ENCODE measurements at regions not wholly inside any gene's neighbourhood (a gene's known extent, or its start where the extent isn't known, plus 50 kb on each side); places are given as distances from the start of the nearest gene placed in this dataset.

DNA sequence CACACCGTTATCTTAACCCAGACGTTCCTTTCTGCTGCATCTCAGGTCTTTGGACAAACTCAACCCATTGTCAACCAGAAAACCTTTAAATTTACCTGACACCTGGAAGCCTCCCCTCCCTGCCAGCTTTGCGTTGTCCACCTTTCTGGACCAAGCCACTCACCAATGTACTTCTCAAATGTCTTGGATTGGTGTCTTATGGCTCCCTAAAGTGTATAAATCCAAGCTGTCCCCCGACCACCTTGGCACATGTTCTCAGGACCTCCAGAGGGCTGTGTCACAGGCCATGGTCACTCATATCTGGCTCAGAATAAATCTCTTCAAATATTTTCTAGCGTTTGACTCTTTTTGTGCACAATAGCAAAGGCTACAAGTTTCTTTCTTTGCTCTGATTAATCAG, 250.0 kb downstream of the DLL1 start:
- no peak overlapping the region for H3K27ac ChIP-seq (ENCODE audit: low read depth, low read length)
- 70% methylated on average over 5 of the region's 5 CpGs; no CpG with 5 or more reads in 1 of the 2 experiments for WGBS, 2 experiments (ENCODE audit: extremely low coverage in 1 of 2, insufficient coverage in 1 of 2, insufficient read length in 1 of 2, insufficient replicate concordance in 2 of 2, low coverage in 1 of 2, low lambda C conversion rate in 2 of 2, missing lambda C conversion rate in 1 of 2)
- POLR2A ChIA-PET (ENCODE audit: partially characterized antibody): no interaction called here
- no peak for FAIRE-seq
- no peak overlapping the region for H2BK15ac ChIP-seq (ENCODE audit: low read length)
- peak overlapping the region; percentile 7 to 24; a peak in 1 of 4 replicates for H3K4me2 ChIP-seq (ENCODE audit: insufficient read depth in 1 of 2, low read depth in 2 of 2, low read length in 2 of 2)
- H2BK20ac ChIP-seq (ENCODE audit: low read length): no peak overlapping the region
- H3K23me2 ChIP-seq (ENCODE audit: low read depth, low read length): no peaks in the 10 kb centered on the region
- TF ChIP-seq PHF8 (conservative IDR thresholded peaks at IDR 0.05; ENCODE audit: low read depth, low read length) (no peak), NRF1 (IDR thresholded peaks at IDR 0.05; ENCODE audit: low read depth, low read length) (no peak), SP1 (IDR thresholded peaks at IDR 0.05; ENCODE audit: low read depth, low read length) (no peak), CBX8 (IDR thresholded peaks at IDR 0.05; ENCODE audit: borderline replicate concordance, low read depth, low read length) (no peak), MAFK (IDR thresholded peaks at IDR 0.05; ENCODE audit: low read depth, low read length) (no peak), CBX5 (IDR thresholded peaks at IDR 0.05; ENCODE audit: low read depth, low read length) (no peak), BACH1 (IDR thresholded peaks at IDR 0.05; ENCODE audit: low read length) (no peak), NANOG (IDR thresholded peaks at IDR 0.05; ENCODE audit: insufficient read depth, low read depth, low read length, poor library complexity, severe bottlenecking) (no peak)
- TF ChIP-seq, protein P1, sequence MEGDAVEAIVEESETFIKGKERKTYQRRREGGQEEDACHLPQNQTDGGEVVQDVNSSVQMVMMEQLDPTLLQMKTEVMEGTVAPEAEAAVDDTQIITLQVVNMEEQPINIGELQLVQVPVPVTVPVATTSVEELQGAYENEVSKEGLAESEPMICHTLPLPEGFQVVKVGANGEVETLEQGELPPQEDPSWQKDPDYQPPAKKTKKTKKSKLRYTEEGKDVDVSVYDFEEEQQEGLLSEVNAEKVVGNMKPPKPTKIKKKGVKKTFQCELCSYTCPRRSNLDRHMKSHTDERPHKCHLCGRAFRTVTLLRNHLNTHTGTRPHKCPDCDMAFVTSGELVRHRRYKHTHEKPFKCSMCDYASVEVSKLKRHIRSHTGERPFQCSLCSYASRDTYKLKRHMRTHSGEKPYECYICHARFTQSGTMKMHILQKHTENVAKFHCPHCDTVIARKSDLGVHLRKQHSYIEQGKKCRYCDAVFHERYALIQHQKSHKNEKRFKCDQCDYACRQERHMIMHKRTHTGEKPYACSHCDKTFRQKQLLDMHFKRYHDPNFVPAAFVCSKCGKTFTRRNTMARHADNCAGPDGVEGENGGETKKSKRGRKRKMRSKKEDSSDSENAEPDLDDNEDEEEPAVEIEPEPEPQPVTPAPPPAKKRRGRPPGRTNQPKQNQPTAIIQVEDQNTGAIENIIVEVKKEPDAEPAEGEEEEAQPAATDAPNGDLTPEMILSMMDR (IDR thresholded peaks at IDR 0.05; ENCODE audit: control extremely low read depth in 1 of 3, insufficient read depth in 1 of 3, low read depth in 1 of 3, low read length in 3 of 3): no peak
- no peak overlapping the region for H2BK5ac ChIP-seq (ENCODE audit: low read depth, low read length)
- no peak overlapping the region for H4K8ac ChIP-seq (ENCODE audit: extremely low read depth, insufficient read depth, low read length)
- H3K36me3 ChIP-seq (ENCODE audit: control insufficient read depth in 2 of 4, insufficient read depth in 4 of 4, low read length in 3 of 4): no peaks in the 10 kb centered on the region
- H3K18ac ChIP-seq (ENCODE audit: extremely low read depth, low read length): no peak overlapping the region
- CTCF ChIA-PET (ENCODE audit: partially characterized antibody): interaction anchor here (1.2 kb wide), 1 partner anchor 33 kb away, joined by 3 read pairs; no protein-coding TSS in a partner anchor
- H4K20me1 ChIP-seq (replicated peaks in 1 of 2; ENCODE audit: control insufficient read depth in 1 of 2, insufficient read depth in 2 of 2, low read length in 2 of 2): no peaks in the 10 kb centered on the region
- H3K79me2 ChIP-seq (ENCODE audit: control insufficient read depth in 1 of 2, insufficient read depth in 2 of 2, low read length in 2 of 2): no peaks in the 10 kb centered on the region
- H3K4me3 ChIP-seq (ENCODE audit: extremely low read depth in 1 of 4, insufficient read depth in 2 of 4, low read depth in 3 of 4, low read length in 4 of 4): no peak overlapping the region
- H4K91ac ChIP-seq (replicated peaks; ENCODE audit: insufficient read length, low read length): no peak overlapping the region
- no peak for DNase-seq (ENCODE audit: low read depth in 1 of 2, low spot score in 2 of 2)
- no peak overlapping the region for H2AK5ac ChIP-seq (ENCODE audit: low read depth, low read length)
- H3K9ac ChIP-seq (replicated peaks in 1 of 4; ENCODE audit: extremely low read depth in 1 of 4, low read depth in 3 of 4, low read length in 3 of 4): no peak overlapping the region
- H3K27me3 ChIP-seq (replicated peaks in 1 of 4; ENCODE audit: control insufficient read depth in 3 of 4, extremely low read depth in 1 of 4, insufficient read depth in 3 of 4, low read length in 3 of 4): no peaks in the 10 kb centered on the region
- H3K14ac ChIP-seq (ENCODE audit: insufficient read length): no peak overlapping the region
- no peaks in the 10 kb centered on the region for H3K79me1 ChIP-seq (ENCODE audit: low read depth, low read length)
- H2BK12ac ChIP-seq (ENCODE audit: low read depth, low read length): no peak overlapping the region
- no peak overlapping the region for H4K5ac ChIP-seq (ENCODE audit: insufficient read length, low read depth, low read length)
- no peaks in the 10 kb centered on the region for H3K9me3 ChIP-seq (ENCODE audit: insufficient read depth in 2 of 2, low read depth in 1 of 2, low read length in 1 of 2)
- no peak overlapping the region for H2BK120ac ChIP-seq (replicated peaks; ENCODE audit: low read depth, low read length)
- H3K23ac ChIP-seq (ENCODE audit: insufficient read length): no peak overlapping the region
- H3K56ac ChIP-seq (replicated peaks; ENCODE audit: insufficient read length, low read depth, low read length): no peak overlapping the region
- H3K4ac ChIP-seq (replicated peaks; ENCODE audit: insufficient read length, low read depth, low read length): no peak overlapping the region
- H2AFZ ChIP-seq (ENCODE audit: low read length): no peak overlapping the region
- H3K4me1 ChIP-seq (replicated peaks in 1 of 4; ENCODE audit: control insufficient read depth in 3 of 4, insufficient read depth in 4 of 4, low read length in 3 of 4): peaks cover under 1 to 20% (median 13%) of the 10 kb centered on the region in 4 experiments; a peak in 6 of 7 replicates

All from H1 (cell line).